ENCODE measurements at regions not wholly inside any gene's neighbourhood (a gene's known extent, or its start where the extent isn't known, plus 50 kb on each side); places are given as distances from the start of the nearest gene placed in this dataset.

GRCh38 chr4:100780126-100780525, 262.3 kb upstream of the EMCN start:
- H3K4ac ChIP-seq (ENCODE audit: low read depth, low read length): no peak overlapping the region
- H3K56ac ChIP-seq (ENCODE audit: insufficient read length, low read depth, low read length): no peak overlapping the region
- no peak overlapping the region for H2BK120ac ChIP-seq (ENCODE audit: low read depth, low read length, poor library complexity, severe bottlenecking)

More at GRCh38 chr4:100780126-100780525, 262.3 kb upstream of the EMCN start:
- Histone ChIP-seq H2BK20ac (ENCODE audit: low read depth, low read length, poor library complexity, severe bottlenecking) (no peak overlapping the region), H3K79me1 (ENCODE audit: insufficient read depth, low read depth, low read length, poor library complexity, severe bottlenecking) (no peaks in the 10 kb centered on the region), H3K23ac (ENCODE audit: insufficient read length, low read depth, low read length) (no peak overlapping the region), H3K9ac (ENCODE audit: extremely low read depth, insufficient read length, low read length) (no peak overlapping the region), H2AK5ac (ENCODE audit: insufficient read length, low read length) (no peak overlapping the region), H4K91ac (ENCODE audit: insufficient read length, low read depth, low read length) (no peak overlapping the region), H3K18ac (ENCODE audit: insufficient read length, low read depth, low read length) (no peak overlapping the region), H2BK15ac (ENCODE audit: low read depth, low read length) (no peak overlapping the region), H3K4me1 (ENCODE audit: insufficient read depth, low read length) (no peaks in the 10 kb centered on the region), H3K27me3 (ENCODE audit: insufficient read depth, low read length) (no peaks in the 10 kb centered on the region), H4K5ac (ENCODE audit: insufficient read length, low read depth, low read length) (no peak overlapping the region), H2BK5ac (ENCODE audit: insufficient read length, low read length) (no peak overlapping the region), H4K20me1 (ENCODE audit: control insufficient read depth, insufficient read depth, insufficient read length) (no peaks in the 10 kb centered on the region), H4K8ac (replicated peaks; ENCODE audit: insufficient read length, low read depth, low read length) (no peak overlapping the region), H3K9me3 (ENCODE audit: control insufficient read depth, low read depth, low read length) (no peaks in the 10 kb centered on the region), H2BK12ac (ENCODE audit: insufficient read length, low read depth, low read length) (no peak overlapping the region), H3K14ac (ENCODE audit: insufficient read depth, low read length) (no peak overlapping the region), H3K79me2 (ENCODE audit: insufficient read depth, low read length) (no peaks in the 10 kb centered on the region), H3K27ac (ENCODE audit: insufficient read length, low read depth, low read length) (no peak overlapping the region), H2AFZ (ENCODE audit: low read length) (no peak overlapping the region), H3T11ph (ENCODE audit: low read length) (no peak overlapping the region), H3K23me2 (ENCODE audit: insufficient read length, low read depth, low read length, poor library complexity, severe bottlenecking) (no peaks in the 10 kb centered on the region), H3K4me2 (ENCODE audit: insufficient read depth, insufficient read length, low read length) (no peak overlapping the region)
- H3K9me3 Mint-ChIP-seq: peaks cover 4 to 7% of the 10 kb centered on the region in 2 experiments
- peaks cover 0 to 4% (median 3%) of the 10 kb centered on the region in 3 experiments; a peak in 3 of 7 replicates for H3K36me3 Mint-ChIP-seq (ENCODE audit: insufficient read depth in 1 of 3, low read depth in 3 of 3)
- DNase-seq: no peak
- no peak overlapping the region for H3K27ac Mint-ChIP-seq
- H3K27me3 Mint-ChIP-seq (ENCODE audit: low read depth): no peaks in the 10 kb centered on the region
- H3K4me1 Mint-ChIP-seq: no peaks in the 10 kb centered on the region
- TF ChIP-seq CTCF (conservative IDR thresholded peaks at IDR 0.05): no peak
- H3K4me3 Mint-ChIP-seq: no peak overlapping the region

Measured in H9 (cell line).